GM23338 (cell line): ENCODE measurements at regions not wholly inside any gene's neighbourhood (a gene's known extent, or its start where the extent isn't known, plus 50 kb on each side); places are given as distances from the start of the nearest gene placed in this dataset.

ENCODE experiments used
- ATAC-seq: fragments of 200-7000 bp; cut with Tn5 transposase; 3 replicates; pipeline ENCODE4 v1.9.1; 2020
- DNase-seq: peaks from one replicate; pipeline ENCODE4 v3.0.0-alpha.2; 2015; ENCODE audit warnings: low spot score
- H2AFZ ChIP-seq: fragments of 200-600 bp; sonication (generic); 2 replicates; pipeline ENCODE4 v1.8.0; 2016; ENCODE audit warnings: antibody characterized with exemption, mild to moderate bottlenecking, moderate library complexity
- H3F3A ChIP-seq: fragments of 200-600 bp; sonication (generic); replicated peaks from 2 replicates; pipeline ENCODE4 v1.8.0; 2017; ENCODE audit warnings: antibody characterized with exemption, mixed run types, low read depth
- H3K27ac ChIP-seq: fragments of 200-600 bp; sonication (generic); 2 replicates; pipeline ENCODE4 v1.6.1; 2016; ENCODE audit warnings: low read depth
- H3K27me3 ChIP-seq: fragments of 200-600 bp; sonication (generic); 2 replicates; pipeline ENCODE4 v1.8.0; 2016; ENCODE audit warnings: mild to moderate bottlenecking, mixed run types, moderate library complexity; ENCODE audit not compliant: insufficient read depth
- H3K36me3 ChIP-seq: fragments of 200-600 bp; sonication (generic); 2 replicates; pipeline ENCODE4 v1.8.0; 2016; ENCODE audit warnings: mild to moderate bottlenecking; ENCODE audit not compliant: insufficient read depth
- H3K4me1 ChIP-seq: fragments of 200-600 bp; sonication (generic); 2 replicates; pipeline ENCODE4 v1.8.0; 2016; ENCODE audit warnings: mild to moderate bottlenecking, moderate library complexity; ENCODE audit not compliant: insufficient read depth
- H3K4me2 ChIP-seq: fragments of 200-600 bp; sonication (generic); 2 replicates; pipeline ENCODE4 v1.7.1; 2017; ENCODE audit warnings: mixed run types
- H3K4me3 ChIP-seq: fragments of 200-600 bp; sonication (generic); 2 replicates; pipeline ENCODE4 v1.6.1; 2016; ENCODE audit warnings: mixed run types
- H3K79me2 ChIP-seq: fragments of 200-600 bp; sonication (generic); replicated peaks from 2 replicates; pipeline ENCODE4 v1.8.0; 2017; ENCODE audit warnings: mild to moderate bottlenecking; ENCODE audit not compliant: insufficient read depth
- H3K9me2 ChIP-seq: fragments of 200-600 bp; sonication (generic); 2 replicates; pipeline ENCODE4 v1.8.0; 2017; ENCODE audit not compliant: insufficient read depth
- H4K20me1 ChIP-seq: fragments of 200-600 bp; sonication (generic); replicated peaks from 2 replicates; pipeline ENCODE4 v1.8.0; 2017; ENCODE audit warnings: mild to moderate bottlenecking; ENCODE audit not compliant: insufficient read depth
- H3K27ac Mint-ChIP-seq: 2 replicates; pipeline ENCODE4 v1.8.0; 2020; ENCODE audit warnings: inconsistent platforms, mild to moderate bottlenecking, moderate library complexity, mixed read lengths
- H3K27me3 Mint-ChIP-seq: 3 replicates; pipeline ENCODE4 v1.8.0; 2022; ENCODE audit warnings: low read depth, mild to moderate bottlenecking, moderate library complexity, mixed read lengths, inconsistent platforms; ENCODE audit not compliant: insufficient read depth, poor library complexity
- H3K36me3 Mint-ChIP-seq: 3 replicates; pipeline ENCODE4 v1.8.0; 2021; ENCODE audit warnings: low read depth, mild to moderate bottlenecking, inconsistent platforms, moderate library complexity, mixed read lengths
- H3K4me1 Mint-ChIP-seq: 3 replicates; pipeline ENCODE4 v1.8.0; 2020; ENCODE audit warnings: mild to moderate bottlenecking, inconsistent platforms, mixed read lengths
- H3K4me3 Mint-ChIP-seq: 3 replicates; pipeline ENCODE4 v1.8.0; 2021; ENCODE audit warnings: moderate library complexity, mild to moderate bottlenecking, inconsistent platforms, mixed read lengths
- H3K9me3 Mint-ChIP-seq: 3 replicates; pipeline ENCODE4 v1.8.0; 2020; ENCODE audit warnings: moderate library complexity, mild to moderate bottlenecking, inconsistent platforms, mixed read lengths
- EZH2 ChIP-seq: fragments of 200-600 bp; sonication (generic); IDR thresholded peaks from one replicate; pipeline ENCODE4 v1.8.0; 2017; ENCODE audit warnings: antibody characterized with exemption, mild to moderate bottlenecking, low read depth; ENCODE audit not compliant: unreplicated experiment
- EZH2phosphoT487 ChIP-seq: fragments of 200-600 bp; sonication (generic); IDR thresholded peaks from one replicate; pipeline ENCODE4 v1.8.1; 2018; ENCODE audit warnings: antibody characterized with exemption; ENCODE audit not compliant: unreplicated experiment
- JUNB ChIP-seq: IDR thresholded peaks from one replicate; pipeline ENCODE4 v1.6.1; 2016; ENCODE audit warnings: antibody characterized with exemption; ENCODE audit not compliant: unreplicated experiment
- NANOG ChIP-seq: IDR thresholded peaks from 2 replicates; pipeline ENCODE4 v1.6.1; 2016; ENCODE audit warnings: antibody characterized with exemption, borderline replicate concordance
- POLR2AphosphoS5 ChIP-seq: IDR thresholded peaks from 2 replicates; pipeline ENCODE4 v1.6.1; 2016; ENCODE audit warnings: antibody characterized with exemption, low read depth
- STAT1 ChIP-seq: IDR thresholded peaks from one replicate; pipeline ENCODE4 v1.6.1; 2016; ENCODE audit warnings: antibody characterized with exemption; ENCODE audit not compliant: unreplicated experiment
- ZNF331 ChIP-seq: fragments of 250-450 bp; sonication (Bioruptor Pico); IDR thresholded peaks from 2 replicates; pipeline ENCODE4 v1.5.0; 2020; ENCODE audit warnings: low read depth, mild to moderate bottlenecking, moderate library complexity
- TF ChIP-seq, protein P1 (sequence below): fragments of 250-450 bp; sonication (Bioruptor Pico); IDR thresholded peaks from 2 replicates; pipeline ENCODE4 v1.5.0; 2020; ENCODE audit warnings: mild to moderate bottlenecking, moderate library complexity
- TF ChIP-seq, protein P2 (sequence below): IDR thresholded peaks from one replicate; pipeline ENCODE4 v1.6.1; 2018; ENCODE audit warnings: antibody characterized with exemption; ENCODE audit not compliant: unreplicated experiment
- TF ChIP-seq, protein P3 (sequence below), 2 experiments: fragments of 200-600 bp in 1 of 2; sonication (generic) in 1 of 2; conservative IDR thresholded peaks; 2 replicates each; pipeline versions ENCODE4 v1.5.1 to v1.6.1; 2016 to 2017; ENCODE audit warnings: antibody characterized with exemption in 2 of 2, low read depth in 2 of 2, mild to moderate bottlenecking in 2 of 2, moderate library complexity in 1 of 2

DNA sequence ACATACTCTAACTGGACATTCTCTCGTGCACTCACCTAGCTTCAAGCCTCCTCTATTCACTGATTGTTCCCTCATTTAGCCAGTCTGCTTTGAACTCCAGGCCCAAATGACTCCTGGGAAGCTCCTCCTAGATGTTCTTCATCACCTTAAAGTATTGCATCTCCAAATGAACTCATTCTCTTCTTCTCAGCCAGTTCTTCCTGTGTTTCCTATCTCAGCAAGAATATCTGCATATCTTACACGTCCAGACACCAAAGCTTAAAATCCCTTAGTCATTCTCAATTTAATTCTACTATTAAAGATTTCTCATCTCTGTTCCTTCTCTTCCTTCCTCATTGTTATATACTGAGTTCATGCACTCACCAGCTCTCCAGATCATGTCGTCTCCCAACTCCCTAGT, 118.6 kb upstream of the DAB2 start (continued):
- TF ChIP-seq, protein P1, sequence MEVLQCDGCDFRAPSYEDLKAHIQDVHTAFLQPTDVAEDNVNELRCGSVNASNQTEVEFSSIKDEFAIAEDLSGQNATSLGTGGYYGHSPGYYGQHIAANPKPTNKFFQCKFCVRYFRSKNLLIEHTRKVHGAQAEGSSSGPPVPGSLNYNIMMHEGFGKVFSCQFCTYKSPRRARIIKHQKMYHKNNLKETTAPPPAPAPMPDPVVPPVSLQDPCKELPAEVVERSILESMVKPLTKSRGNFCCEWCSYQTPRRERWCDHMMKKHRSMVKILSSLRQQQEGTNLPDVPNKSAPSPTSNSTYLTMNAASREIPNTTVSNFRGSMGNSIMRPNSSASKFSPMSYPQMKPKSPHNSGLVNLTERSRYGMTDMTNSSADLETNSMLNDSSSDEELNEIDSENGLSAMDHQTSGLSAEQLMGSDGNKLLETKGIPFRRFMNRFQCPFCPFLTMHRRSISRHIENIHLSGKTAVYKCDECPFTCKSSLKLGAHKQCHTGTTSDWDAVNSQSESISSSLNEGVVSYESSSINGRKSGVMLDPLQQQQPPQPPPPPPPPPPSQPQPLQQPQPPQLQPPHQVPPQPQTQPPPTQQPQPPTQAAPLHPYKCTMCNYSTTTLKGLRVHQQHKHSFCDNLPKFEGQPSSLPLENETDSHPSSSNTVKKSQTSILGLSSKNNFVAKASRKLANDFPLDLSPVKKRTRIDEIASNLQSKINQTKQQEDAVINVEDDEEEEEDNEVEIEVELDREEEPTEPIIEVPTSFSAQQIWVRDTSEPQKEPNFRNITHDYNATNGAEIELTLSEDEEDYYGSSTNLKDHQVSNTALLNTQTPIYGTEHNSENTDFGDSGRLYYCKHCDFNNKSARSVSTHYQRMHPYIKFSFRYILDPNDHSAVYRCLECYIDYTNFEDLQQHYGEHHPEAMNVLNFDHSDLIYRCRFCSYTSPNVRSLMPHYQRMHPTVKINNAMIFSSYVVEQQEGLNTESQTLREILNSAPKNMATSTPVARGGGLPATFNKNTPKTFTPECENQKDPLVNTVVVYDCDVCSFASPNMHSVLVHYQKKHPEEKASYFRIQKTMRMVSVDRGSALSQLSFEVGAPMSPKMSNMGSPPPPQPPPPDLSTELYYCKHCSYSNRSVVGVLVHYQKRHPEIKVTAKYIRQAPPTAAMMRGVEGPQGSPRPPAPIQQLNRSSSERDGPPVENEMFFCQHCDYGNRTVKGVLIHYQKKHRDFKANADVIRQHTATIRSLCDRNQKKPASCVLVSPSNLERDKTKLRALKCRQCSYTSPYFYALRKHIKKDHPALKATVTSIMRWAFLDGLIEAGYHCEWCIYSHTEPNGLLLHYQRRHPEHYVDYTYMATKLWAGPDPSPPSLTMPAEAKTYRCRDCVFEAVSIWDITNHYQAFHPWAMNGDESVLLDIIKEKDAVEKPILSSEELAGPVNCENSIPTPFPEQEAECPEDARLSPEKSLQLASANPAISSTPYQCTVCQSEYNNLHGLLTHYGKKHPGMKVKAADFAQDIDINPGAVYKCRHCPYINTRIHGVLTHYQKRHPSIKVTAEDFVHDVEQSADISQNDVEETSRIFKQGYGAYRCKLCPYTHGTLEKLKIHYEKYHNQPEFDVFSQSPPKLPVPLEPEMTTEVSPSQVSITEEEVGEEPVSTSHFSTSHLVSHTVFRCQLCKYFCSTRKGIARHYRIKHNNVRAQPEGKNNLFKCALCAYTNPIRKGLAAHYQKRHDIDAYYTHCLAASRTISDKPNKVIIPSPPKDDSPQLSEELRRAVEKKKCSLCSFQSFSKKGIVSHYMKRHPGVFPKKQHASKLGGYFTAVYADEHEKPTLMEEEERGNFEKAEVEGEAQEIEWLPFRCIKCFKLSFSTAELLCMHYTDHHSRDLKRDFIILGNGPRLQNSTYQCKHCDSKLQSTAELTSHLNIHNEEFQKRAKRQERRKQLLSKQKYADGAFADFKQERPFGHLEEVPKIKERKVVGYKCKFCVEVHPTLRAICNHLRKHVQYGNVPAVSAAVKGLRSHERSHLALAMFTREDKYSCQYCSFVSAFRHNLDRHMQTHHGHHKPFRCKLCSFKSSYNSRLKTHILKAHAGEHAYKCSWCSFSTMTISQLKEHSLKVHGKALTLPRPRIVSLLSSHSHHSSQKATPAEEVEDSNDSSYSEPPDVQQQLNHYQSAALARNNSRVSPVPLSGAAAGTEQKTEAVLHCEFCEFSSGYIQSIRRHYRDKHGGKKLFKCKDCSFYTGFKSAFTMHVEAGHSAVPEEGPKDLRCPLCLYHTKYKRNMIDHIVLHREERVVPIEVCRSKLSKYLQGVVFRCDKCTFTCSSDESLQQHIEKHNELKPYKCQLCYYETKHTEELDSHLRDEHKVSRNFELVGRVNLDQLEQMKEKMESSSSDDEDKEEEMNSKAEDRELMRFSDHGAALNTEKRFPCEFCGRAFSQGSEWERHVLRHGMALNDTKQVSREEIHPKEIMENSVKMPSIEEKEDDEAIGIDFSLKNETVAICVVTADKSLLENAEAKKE (CRISPR knock-in tag), result no peak
- TF ChIP-seq EZH2phosphoT487 (no peak), ZNF331 (CRISPR knock-in tag) (no peak)
- TF ChIP-seq, protein P2, sequence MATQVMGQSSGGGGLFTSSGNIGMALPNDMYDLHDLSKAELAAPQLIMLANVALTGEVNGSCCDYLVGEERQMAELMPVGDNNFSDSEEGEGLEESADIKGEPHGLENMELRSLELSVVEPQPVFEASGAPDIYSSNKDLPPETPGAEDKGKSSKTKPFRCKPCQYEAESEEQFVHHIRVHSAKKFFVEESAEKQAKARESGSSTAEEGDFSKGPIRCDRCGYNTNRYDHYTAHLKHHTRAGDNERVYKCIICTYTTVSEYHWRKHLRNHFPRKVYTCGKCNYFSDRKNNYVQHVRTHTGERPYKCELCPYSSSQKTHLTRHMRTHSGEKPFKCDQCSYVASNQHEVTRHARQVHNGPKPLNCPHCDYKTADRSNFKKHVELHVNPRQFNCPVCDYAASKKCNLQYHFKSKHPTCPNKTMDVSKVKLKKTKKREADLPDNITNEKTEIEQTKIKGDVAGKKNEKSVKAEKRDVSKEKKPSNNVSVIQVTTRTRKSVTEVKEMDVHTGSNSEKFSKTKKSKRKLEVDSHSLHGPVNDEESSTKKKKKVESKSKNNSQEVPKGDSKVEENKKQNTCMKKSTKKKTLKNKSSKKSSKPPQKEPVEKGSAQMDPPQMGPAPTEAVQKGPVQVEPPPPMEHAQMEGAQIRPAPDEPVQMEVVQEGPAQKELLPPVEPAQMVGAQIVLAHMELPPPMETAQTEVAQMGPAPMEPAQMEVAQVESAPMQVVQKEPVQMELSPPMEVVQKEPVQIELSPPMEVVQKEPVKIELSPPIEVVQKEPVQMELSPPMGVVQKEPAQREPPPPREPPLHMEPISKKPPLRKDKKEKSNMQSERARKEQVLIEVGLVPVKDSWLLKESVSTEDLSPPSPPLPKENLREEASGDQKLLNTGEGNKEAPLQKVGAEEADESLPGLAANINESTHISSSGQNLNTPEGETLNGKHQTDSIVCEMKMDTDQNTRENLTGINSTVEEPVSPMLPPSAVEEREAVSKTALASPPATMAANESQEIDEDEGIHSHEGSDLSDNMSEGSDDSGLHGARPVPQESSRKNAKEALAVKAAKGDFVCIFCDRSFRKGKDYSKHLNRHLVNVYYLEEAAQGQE, result no peak

DNA sequence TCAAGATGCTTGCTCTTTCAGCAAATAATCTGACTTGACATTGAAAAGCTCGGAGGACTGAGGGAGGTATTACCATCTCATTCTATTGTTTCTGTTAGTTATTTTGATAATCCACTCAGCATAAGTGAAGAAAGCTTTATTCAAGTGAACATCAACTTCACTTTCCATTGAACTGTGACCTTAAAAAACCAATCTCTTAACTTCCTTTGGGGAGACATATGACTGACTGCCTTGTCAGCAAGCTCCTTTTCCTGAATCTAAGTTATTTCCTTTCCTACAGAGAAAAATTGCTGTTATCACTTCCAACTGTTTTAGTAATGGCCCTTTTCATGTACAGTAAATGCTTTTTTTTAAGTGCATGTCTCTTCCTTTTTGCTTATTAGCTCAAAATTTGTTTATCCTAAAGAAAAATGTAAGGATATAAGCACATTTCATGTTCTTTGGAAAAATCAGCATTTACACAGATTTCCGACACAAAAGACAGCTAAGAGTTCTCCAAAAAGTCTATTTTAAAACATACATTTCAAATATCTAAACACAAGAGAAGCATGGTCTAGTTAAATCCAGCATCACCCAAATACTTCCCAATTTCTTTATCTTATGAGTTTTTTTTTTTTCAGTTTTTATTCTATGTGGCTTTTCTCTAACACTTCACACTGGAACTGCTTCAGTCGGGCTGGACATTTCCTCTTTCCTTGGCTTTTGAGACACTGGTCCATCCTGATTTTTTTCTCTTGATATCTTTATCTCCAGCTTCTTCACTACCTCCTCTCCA, 117.9 kb upstream of the DAB2 start:
- peaks cover 3% of the 10 kb centered on the region; the same call in 2 of the 3 replicates for H3K4me1 Mint-ChIP-seq
- H3K36me3 ChIP-seq, result no peaks in the 10 kb centered on the region
- TF ChIP-seq, protein P3, sequence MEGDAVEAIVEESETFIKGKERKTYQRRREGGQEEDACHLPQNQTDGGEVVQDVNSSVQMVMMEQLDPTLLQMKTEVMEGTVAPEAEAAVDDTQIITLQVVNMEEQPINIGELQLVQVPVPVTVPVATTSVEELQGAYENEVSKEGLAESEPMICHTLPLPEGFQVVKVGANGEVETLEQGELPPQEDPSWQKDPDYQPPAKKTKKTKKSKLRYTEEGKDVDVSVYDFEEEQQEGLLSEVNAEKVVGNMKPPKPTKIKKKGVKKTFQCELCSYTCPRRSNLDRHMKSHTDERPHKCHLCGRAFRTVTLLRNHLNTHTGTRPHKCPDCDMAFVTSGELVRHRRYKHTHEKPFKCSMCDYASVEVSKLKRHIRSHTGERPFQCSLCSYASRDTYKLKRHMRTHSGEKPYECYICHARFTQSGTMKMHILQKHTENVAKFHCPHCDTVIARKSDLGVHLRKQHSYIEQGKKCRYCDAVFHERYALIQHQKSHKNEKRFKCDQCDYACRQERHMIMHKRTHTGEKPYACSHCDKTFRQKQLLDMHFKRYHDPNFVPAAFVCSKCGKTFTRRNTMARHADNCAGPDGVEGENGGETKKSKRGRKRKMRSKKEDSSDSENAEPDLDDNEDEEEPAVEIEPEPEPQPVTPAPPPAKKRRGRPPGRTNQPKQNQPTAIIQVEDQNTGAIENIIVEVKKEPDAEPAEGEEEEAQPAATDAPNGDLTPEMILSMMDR (conservative IDR thresholded peaks at IDR 0.05; ENCODE audit: low read depth in 2 of 2), result no peak
- no peak for TF ChIP-seq EZH2phosphoT487
- TF ChIP-seq NANOG, result no peak
- no peak for TF ChIP-seq ZNF331 (CRISPR knock-in tag)
- no peak for TF ChIP-seq POLR2AphosphoS5
- no peak for TF ChIP-seq EZH2
- TF ChIP-seq JUNB, result no peak
- TF ChIP-seq STAT1, result no peak
- H2AFZ ChIP-seq, result peak overlapping the region; percentile 48; the same call in 1 of the 2 replicates
- H3K27me3 ChIP-seq, result no peaks in the 10 kb centered on the region
- H3K79me2 ChIP-seq, result no peaks in the 10 kb centered on the region
- ATAC-seq, result no peak
- H4K20me1 ChIP-seq, result no peaks in the 10 kb centered on the region
- no peak overlapping the region for H3K4me2 ChIP-seq
- 0 out of 2 replicates have a peak, but pooled peaks cover 7% of the 10 kb centered on the region for H3K9me2 ChIP-seq
- H3K27me3 Mint-ChIP-seq, result no peaks in the 10 kb centered on the region
- no peak overlapping the region for H3K27ac Mint-ChIP-seq
- H3K27ac ChIP-seq, result no peak overlapping the region
- DNase-seq, result no peak
- peaks cover 5% of the 10 kb centered on the region; the same call in 1 of the 2 replicates for H3K4me1 ChIP-seq
- H3K4me3 Mint-ChIP-seq, result no peak overlapping the region
- no peaks in the 10 kb centered on the region for H3F3A ChIP-seq
- H3K4me3 ChIP-seq, result no peak overlapping the region
- no peaks in the 10 kb centered on the region for H3K9me3 Mint-ChIP-seq
- H3K36me3 Mint-ChIP-seq, result no peaks in the 10 kb centered on the region
